ENCODE measurements at regions not wholly inside any gene's neighbourhood (a gene's known extent, or its start where the extent isn't known, plus 50 kb on each side); places are given as distances from the start of the nearest gene placed in this dataset.
"Not testable (repeated sequence)": the region's sequence is repeated elsewhere in the genome, so short reads cannot be mapped to it uniquely, and the experiment has no call there.

GRCh38 chr12:31804707-31805106 lies 75.9 kb upstream of the AMN1 start:
- H3K79me2 ChIP-seq (ENCODE audit: insufficient read depth, low read length); H3K36me3 ChIP-seq (ENCODE audit: insufficient read depth, low read length); H4K20me1 ChIP-seq (ENCODE audit: insufficient read depth, low read length, poor library complexity, severe bottlenecking); H3F3A ChIP-seq (ENCODE audit: low read depth); H2AFZ ChIP-seq (ENCODE audit: low read length); H3K9me3 ChIP-seq (ENCODE audit: insufficient read depth, low read depth, low read length); H3K27me3 ChIP-seq (ENCODE audit: insufficient read depth, low read length, poor library complexity, severe bottlenecking); H3K9me2 ChIP-seq (replicated peaks; ENCODE audit: low read depth, low read length): not testable (repeated sequence)
- H3K4me3 ChIP-seq (ENCODE audit: low read length, poor library complexity, severe bottlenecking), result peak overlapping the region; percentile 68
- H3K4me2 ChIP-seq (ENCODE audit: low read depth, low read length, poor library complexity, severe bottlenecking), result peak overlapping the region; percentile 90
- peaks cover 35% of the 10 kb centered on the region for H3K4me1 ChIP-seq (ENCODE audit: insufficient read depth, low read length, poor library complexity, severe bottlenecking)
- peak overlapping the region; percentile 62 for H3K9ac ChIP-seq (ENCODE audit: low read depth, low read length, poor library complexity, severe bottlenecking)

DNA sequence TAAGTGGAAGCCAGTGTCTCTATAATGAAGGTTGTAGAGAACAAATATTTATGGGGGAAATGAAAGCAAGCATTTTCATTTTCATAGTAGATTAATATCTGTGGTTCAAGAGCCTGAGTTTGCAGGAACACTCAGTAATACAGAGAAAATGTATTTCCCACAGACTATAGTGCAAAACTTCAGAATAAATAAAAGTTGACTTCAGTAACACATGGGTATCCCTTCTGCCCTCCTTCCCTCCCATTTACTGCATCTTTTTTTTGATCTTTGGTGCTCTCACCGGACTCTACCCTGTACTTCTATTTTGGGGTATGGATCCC lies 75.3 kb upstream of the AMN1 start:
- Histone ChIP-seq H3K9ac (ENCODE audit: low read depth, low read length, poor library complexity, severe bottlenecking) (peak overlapping the region; percentile 62), H3K9me3 (ENCODE audit: insufficient read depth, low read depth, low read length) (no peaks in the 10 kb centered on the region), H3K79me2 (ENCODE audit: insufficient read depth, low read length) (no peaks in the 10 kb centered on the region), H3K36me3 (ENCODE audit: insufficient read depth, low read length) (no peaks in the 10 kb centered on the region), H3K4me3 (ENCODE audit: low read length, poor library complexity, severe bottlenecking) (peak overlapping the region; percentile 68), H3K27me3 (ENCODE audit: insufficient read depth, low read length, poor library complexity, severe bottlenecking) (no peaks in the 10 kb centered on the region), H3F3A (ENCODE audit: low read depth) (peaks cover 5% of the 10 kb centered on the region; the same call in 1 of the 2 replicates), H3K4me1 (ENCODE audit: insufficient read depth, low read length, poor library complexity, severe bottlenecking) (peaks cover 35% of the 10 kb centered on the region), H3K4me2 (ENCODE audit: low read depth, low read length, poor library complexity, severe bottlenecking) (peak overlapping the region; percentile 90), H3K9me2 (replicated peaks; ENCODE audit: low read depth, low read length) (no peaks in the 10 kb centered on the region), H2AFZ (ENCODE audit: low read length) (no peak overlapping the region), H4K20me1 (ENCODE audit: insufficient read depth, low read length, poor library complexity, severe bottlenecking) (no peaks in the 10 kb centered on the region)
- TF ChIP-seq EZH2phosphoT487 (IDR thresholded peaks at IDR 0.05; ENCODE audit: borderline replicate concordance), result no peak
- TF ChIP-seq, protein P1, sequence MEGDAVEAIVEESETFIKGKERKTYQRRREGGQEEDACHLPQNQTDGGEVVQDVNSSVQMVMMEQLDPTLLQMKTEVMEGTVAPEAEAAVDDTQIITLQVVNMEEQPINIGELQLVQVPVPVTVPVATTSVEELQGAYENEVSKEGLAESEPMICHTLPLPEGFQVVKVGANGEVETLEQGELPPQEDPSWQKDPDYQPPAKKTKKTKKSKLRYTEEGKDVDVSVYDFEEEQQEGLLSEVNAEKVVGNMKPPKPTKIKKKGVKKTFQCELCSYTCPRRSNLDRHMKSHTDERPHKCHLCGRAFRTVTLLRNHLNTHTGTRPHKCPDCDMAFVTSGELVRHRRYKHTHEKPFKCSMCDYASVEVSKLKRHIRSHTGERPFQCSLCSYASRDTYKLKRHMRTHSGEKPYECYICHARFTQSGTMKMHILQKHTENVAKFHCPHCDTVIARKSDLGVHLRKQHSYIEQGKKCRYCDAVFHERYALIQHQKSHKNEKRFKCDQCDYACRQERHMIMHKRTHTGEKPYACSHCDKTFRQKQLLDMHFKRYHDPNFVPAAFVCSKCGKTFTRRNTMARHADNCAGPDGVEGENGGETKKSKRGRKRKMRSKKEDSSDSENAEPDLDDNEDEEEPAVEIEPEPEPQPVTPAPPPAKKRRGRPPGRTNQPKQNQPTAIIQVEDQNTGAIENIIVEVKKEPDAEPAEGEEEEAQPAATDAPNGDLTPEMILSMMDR (conservative IDR thresholded peaks at IDR 0.05; ENCODE audit: low read length), result no peak

GRCh38 chr12:31803306-31804184 lies 74.7 kb upstream of the AMN1 start:
- no peaks in the 10 kb centered on the region for H3K79me2 ChIP-seq (ENCODE audit: insufficient read depth, low read length)
- peak overlapping the region; percentile 62 for H3K9ac ChIP-seq (ENCODE audit: low read depth, low read length, poor library complexity, severe bottlenecking)
- no peaks in the 10 kb centered on the region for H4K20me1 ChIP-seq (ENCODE audit: insufficient read depth, low read length, poor library complexity, severe bottlenecking)
- peaks cover 35% of the 10 kb centered on the region for H3K4me1 ChIP-seq (ENCODE audit: insufficient read depth, low read length, poor library complexity, severe bottlenecking)
- peak overlapping the region; percentile 68 for H3K4me3 ChIP-seq (ENCODE audit: low read length, poor library complexity, severe bottlenecking)
- H3K27me3 ChIP-seq (ENCODE audit: insufficient read depth, low read length, poor library complexity, severe bottlenecking), result no peaks in the 10 kb centered on the region
- peaks cover 5% of the 10 kb centered on the region; the same call in 1 of the 2 replicates for H3F3A ChIP-seq (ENCODE audit: low read depth)
- no peaks in the 10 kb centered on the region for H3K36me3 ChIP-seq (ENCODE audit: insufficient read depth, low read length)
- TF ChIP-seq EZH2phosphoT487 (IDR thresholded peaks at IDR 0.05; ENCODE audit: borderline replicate concordance), result no peak
- TF ChIP-seq, protein P1 (conservative IDR thresholded peaks at IDR 0.05; ENCODE audit: low read length), result no peak
- H3K4me2 ChIP-seq (ENCODE audit: low read depth, low read length, poor library complexity, severe bottlenecking), result peak overlapping the region; percentile 90
- no peaks in the 10 kb centered on the region for H3K9me2 ChIP-seq (replicated peaks; ENCODE audit: low read depth, low read length)
- H2AFZ ChIP-seq (ENCODE audit: low read length), result no peak overlapping the region
- H3K9me3 ChIP-seq (ENCODE audit: insufficient read depth, low read depth, low read length), result no peaks in the 10 kb centered on the region

DNA sequence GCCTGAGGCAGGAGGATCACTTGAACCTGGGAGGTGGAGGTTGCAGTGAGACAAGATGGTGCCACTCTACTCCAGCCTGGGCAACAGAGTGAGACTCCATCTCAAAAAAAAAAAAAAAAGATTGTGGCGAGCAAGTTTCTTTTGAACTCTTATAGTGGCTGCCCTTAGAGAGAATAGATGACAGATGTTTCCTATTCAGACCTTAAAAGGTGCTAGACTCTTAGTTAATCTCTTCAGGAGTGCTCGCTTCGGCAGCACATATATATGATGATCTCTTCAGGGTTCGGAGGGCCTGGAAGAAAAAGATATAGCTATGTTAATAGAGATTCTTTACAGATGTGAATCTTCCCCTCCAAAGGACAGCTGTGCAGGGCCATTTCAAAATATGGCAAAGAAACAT lies 73.1 kb upstream of the AMN1 start:
- TF ChIP-seq, protein P1 (conservative IDR thresholded peaks at IDR 0.05; ENCODE audit: low read length), result no peak
- TF ChIP-seq EZH2phosphoT487 (IDR thresholded peaks at IDR 0.05; ENCODE audit: borderline replicate concordance), result no peak
- no peak overlapping the region for H2AFZ ChIP-seq (ENCODE audit: low read length)
- H3K4me1 ChIP-seq (ENCODE audit: insufficient read depth, low read length, poor library complexity, severe bottlenecking), result peaks cover 28% of the 10 kb centered on the region
- H3K9me2 ChIP-seq (replicated peaks; ENCODE audit: low read depth, low read length), result no peaks in the 10 kb centered on the region
- no peaks in the 10 kb centered on the region for H3K27me3 ChIP-seq (ENCODE audit: insufficient read depth, low read length, poor library complexity, severe bottlenecking)
- H4K20me1 ChIP-seq (ENCODE audit: insufficient read depth, low read length, poor library complexity, severe bottlenecking), result no peaks in the 10 kb centered on the region
- no peaks in the 10 kb centered on the region for H3K79me2 ChIP-seq (ENCODE audit: insufficient read depth, low read length)
- H3K9ac ChIP-seq (ENCODE audit: low read depth, low read length, poor library complexity, severe bottlenecking), result no peak overlapping the region
- H3F3A ChIP-seq (ENCODE audit: low read depth), result peaks cover 5% of the 10 kb centered on the region; the same call in 1 of the 2 replicates
- H3K4me3 ChIP-seq (ENCODE audit: low read length, poor library complexity, severe bottlenecking), result no peak overlapping the region
- H3K4me2 ChIP-seq (ENCODE audit: low read depth, low read length, poor library complexity, severe bottlenecking), result no peak overlapping the region
- H3K9me3 ChIP-seq (ENCODE audit: insufficient read depth, low read depth, low read length), result no peaks in the 10 kb centered on the region
- H3K36me3 ChIP-seq (ENCODE audit: insufficient read depth, low read length), result no peaks in the 10 kb centered on the region

Measured in Loucy (cell line).